T1000 (cell line): ENCODE measurements at regions not wholly inside any gene's neighbourhood (a gene's known extent, or its start where the extent isn't known, plus 50 kb on each side); places are given as distances from the start of the nearest gene placed in this dataset.

Source experiments
- DNase-seq: peaks from one replicate; lab custom pipeline; 2025; ENCODE audit warnings: mixed read lengths; lab: John Stamatoyannopoulos, UW

DNA sequence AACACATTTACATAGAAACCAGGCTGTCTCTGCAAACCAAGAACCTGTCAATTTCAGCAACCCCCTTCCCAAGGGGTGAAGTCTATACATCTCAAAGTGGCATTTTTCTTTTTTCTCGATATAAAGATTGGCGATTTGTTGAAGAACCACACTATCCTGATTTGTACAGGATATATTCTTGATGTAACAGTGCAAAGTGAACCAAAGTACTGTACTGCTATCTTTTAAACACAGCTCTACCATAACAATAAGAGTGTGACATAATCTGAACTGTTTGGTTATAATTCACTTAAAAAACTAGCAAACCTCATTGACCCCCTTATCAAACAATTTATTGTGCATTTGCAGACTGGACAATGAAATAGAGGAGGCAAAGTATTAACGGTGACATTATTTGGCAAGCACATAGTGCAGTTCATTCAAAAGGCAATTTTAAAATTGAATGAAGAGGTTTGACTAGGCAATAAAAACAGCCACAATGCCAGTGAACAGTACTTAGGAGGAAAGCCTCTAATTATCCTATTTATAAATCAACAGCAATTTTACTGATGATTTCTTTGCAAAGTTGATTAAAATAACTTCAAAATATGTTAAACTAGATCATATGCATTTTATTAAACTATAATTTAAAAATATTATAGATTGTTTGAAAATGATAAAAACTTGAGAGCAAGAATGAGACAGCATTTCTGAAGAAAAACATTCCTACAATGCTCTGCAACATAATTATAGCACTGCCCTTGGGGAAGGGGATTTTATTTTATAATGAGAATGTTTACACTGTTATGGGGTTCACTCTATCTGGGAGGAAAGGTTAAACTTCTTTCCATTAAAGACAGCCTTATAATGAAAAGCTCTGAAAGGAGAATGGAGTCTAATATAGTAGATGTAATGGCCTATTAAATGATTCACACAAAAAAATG lies 440.9 kb downstream of the ZEB2 start:
- no peak for DNase-seq

DNA sequence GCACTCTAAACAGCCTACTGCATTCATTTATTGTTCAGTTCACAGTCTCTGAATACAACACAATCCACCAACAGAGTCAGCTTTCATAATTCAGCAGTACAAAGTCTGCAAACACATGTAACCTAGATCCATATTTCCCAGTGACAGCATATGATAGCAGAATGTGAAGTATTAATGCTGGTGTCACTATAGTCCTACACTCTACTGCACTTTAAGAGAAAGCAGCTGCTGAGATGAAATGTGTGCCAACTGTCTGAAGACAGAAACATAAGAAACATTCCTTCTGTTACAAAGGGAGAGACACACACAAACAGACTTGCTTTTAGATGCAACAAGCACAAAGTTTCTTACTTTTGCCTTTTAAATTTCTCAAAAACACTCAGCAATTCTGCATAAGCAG lies 441.8 kb downstream of the ZEB2 start:
- DNase-seq, result no peak

DNA sequence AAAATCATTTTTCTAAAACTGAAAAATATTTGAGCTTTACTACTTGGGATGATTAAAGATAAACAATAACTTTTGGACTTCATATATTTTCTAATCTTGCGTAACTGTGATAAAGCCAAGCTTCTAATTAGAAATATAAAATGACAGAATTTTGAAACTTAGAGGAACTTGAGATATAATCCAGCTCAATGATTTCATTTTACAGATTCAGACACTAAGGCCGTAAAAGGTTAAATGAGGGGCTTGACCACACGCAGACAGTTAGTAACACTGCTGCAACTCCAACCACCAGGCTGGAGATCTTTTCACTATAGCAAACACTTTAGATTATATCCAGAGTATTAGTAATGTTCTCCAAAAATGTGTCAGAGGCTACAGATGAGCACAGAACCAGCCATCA lies 445.5 kb downstream of the ZEB2 start:
- no peak for DNase-seq

DNA sequence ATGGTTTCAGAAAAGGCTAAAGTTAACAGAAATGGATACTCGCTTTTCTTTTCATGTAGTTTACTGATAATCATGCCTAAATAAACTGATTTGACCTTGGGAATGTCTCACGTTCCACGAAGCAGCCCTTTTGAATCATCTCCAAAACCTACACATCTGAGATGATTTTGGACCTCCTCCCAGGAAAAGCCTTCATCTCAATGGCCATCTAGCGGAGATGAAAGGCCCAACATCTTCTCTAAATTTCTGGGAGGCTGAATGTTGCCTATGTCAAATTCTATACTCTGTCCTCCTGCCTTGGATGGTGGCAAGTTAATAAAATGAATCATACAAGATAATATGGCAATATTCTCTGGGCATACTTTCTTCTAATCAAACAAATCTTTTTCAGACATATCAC lies 448.5 kb downstream of the ZEB2 start:
- DNase-seq, result no peak

GRCh38 chr2:144067506-144067905 lies 452.4 kb downstream of the ZEB2 start:
- DNase-seq, result no peak

DNA sequence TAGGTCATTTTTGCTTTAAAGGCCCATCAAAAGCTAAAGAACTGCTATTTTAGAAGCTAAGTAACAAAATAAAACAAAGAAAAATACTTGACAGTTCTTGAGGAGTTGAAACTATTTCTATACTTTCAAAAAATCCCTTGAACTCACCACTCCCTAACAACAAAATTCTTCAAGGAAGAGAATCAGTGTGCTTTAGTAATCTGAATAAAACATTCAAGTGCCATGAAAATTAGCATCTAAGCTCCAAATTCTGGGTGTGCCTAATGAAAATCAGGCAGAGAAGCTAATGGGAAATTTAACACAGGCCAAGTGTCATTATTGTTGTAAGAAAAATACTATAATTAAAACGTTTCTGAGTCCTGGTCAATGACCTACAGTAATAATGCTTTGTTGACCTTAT lies 456.3 kb downstream of the ZEB2 start:
- no peak for DNase-seq

GRCh38 chr2:144054911-144055310 lies 465.0 kb downstream of the ZEB2 start:
- no peak for DNase-seq

GRCh38 chr2:144052083-144052482 lies 467.8 kb downstream of the ZEB2 start:
- no peak for DNase-seq

DNA sequence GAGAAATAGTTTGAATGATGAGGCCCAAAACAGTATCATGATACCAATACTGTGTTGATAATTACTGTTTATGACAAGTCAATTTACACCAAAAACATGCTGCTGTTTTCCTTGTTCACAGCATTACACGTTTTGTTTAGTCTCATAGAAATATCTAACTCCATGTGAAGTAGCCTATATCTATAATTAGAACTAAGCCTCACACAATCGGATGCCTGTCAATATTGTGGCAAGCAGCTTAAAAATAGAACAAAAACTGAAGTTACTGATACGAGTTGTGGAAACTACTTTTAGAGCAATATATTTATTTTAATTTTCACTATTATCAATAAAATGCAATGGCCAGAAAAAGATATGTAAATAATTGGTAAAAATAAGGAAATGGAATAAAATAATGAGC lies 470.8 kb downstream of the ZEB2 start:
- no peak for DNase-seq

GRCh38 chr2:144048631-144049060 lies 471.3 kb downstream of the ZEB2 start:
- DNase-seq, result no peak

DNA sequence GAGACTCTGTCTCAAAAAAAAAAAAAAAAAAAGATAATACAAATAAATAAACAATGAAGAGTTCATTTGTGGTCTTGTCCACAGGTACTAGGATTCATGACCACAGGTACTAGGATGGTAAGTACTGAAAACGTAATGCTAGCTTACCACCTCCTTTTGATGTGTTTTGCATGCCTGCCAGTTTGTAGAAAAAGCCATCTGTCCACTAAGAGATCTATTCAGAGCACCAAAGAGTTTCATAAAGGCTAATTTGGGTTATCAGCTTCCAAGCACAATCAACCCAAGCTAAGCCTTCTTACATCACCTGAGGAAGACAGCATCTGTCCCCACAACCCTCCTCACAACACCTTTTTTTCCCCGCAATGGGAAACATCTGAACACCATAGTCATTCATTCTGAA lies 477.2 kb downstream of the ZEB2 start:
- no peak for DNase-seq

GRCh38 chr2:144041612-144042011 lies 478.3 kb downstream of the ZEB2 start:
- DNase-seq, result no peak

DNA sequence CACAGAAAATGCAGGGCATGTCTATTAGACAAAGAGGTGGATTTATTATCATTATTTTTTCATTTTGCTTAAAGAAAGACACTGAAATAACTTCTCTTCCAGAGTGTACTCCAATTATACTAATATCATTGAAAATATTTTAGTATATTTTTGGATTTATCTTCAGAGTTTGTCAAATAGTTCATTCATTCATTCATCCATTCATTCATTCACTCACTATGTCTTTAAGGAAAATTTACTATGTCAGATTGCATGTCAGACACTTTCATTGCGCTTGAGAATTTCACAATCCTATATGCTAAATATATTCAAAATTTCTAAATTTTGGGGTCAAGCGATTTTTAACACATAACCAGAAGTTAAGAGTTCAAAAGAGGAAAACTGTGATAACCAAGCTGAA lies 479.1 kb downstream of the ZEB2 start:
- no peak for DNase-seq

- no peak for DNase-seq
Observed at GRCh38 chr2:144032566-144032965, 487.4 kb downstream of the ZEB2 start.

- DNase-seq, result no peak
Observed at GRCh38 chr2:144030791-144031190, 489.1 kb downstream of the ZEB2 start.

DNA sequence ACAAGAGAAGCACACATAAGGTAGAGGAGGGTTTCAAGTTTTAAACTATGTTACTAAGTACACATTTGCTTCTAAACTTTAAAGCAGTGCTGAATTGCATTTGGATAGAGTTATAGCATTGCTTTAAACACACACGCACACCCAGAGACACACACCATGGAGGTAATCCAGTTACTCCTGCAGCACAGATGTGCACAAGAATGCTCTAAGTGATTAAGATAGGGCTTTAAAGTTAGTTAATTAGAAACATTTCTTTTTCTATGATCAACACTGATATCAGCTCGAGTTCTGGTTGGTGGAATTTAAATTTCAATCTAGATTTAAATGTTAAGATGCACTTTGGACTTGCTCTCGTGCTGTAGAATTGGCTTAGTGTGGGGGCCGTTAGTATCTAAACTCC lies 492.3 kb downstream of the ZEB2 start:
- DNase-seq, result no peak

GRCh38 chr2:144026753-144027152 lies 493.2 kb downstream of the ZEB2 start:
- DNase-seq, result no peak

- no peak for DNase-seq
Observed at GRCh38 chr2:144020047-144020446, 499.9 kb downstream of the ZEB2 start.

DNA sequence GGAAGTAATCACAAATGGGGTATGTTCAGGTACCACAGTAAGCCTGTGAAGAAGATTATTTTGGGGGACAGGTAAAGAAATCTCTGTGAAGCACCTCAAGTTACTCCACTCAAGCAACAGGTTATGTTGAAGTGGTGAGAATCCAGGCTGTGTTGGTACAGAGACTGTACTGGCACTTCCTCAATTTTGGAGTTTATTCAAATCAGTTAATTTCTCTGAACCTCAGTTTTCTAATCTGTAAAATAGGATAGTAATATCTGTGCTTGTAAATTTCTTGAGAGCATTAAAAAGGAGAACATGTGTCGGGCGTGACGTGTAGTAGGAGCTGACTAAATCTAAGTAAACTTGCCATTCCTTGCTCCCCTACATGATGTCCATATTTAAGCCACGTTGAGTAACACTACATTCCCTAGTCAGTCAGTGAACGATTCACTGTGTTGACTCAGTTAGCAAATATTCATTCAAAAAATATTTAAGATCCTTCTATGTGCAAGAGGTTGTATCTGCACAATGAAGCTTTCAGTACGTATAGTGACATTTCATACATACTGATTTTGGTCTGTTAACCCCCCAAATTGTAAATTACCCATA lies 504.2 kb downstream of the ZEB2 start:
- no peak for DNase-seq

DNA sequence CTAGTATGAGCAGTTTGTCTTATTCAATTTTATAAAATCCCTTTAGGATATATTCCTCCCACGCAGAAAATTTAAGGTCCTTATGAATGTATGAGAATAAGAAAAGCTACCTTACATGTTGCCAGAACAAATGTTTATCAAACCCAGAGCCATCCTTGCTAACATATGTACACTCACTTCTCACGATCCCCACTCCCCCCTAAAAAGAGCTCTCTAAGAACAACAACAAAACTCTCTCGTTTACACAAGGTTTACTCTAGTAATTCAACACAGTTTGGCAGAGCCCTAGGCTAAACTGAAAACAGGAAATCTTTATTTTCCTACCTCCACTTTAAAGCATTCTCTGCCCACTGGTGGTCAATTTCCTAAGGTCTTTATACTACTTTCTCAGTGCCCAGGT lies 504.9 kb downstream of the ZEB2 start:
- no peak for DNase-seq

DNA sequence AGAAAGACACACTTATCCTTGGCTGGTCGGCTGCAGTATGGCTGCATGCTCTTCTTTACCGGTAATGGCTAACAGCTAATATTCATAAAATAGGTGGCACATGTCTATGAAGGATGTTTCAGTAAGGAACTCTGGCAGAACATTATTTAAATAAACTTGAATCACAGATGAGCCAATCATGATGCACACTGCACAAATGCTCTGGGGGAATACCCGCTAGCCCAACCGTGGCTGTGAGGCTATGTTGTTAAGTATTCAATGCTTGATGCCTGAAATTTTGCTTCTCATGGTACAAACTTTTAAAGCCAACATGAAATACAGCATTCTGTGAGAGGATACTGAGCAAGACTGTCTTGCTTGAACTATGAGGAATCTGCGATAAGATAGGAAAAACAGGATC lies 505.8 kb downstream of the ZEB2 start:
- DNase-seq, result no peak

DNA sequence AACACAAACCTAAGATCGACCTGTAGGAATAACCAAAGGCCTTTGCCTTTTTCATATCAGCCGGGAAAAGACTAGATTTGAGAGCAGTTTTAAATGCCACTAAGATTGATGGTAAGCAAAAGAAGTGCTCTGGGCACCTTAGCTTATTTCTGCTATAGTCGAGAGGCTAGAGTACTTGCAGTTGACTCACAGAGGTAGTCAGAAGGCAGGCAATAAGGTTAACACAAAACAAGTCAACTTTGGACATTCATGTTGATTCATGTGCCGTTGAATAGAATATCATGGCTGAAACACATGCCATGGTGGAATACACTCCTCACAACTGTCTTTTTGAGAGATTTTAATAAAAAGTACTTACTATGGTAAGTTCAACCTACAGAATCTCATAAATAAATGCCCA lies 507.6 kb downstream of the ZEB2 start:
- DNase-seq, result no peak

DNA sequence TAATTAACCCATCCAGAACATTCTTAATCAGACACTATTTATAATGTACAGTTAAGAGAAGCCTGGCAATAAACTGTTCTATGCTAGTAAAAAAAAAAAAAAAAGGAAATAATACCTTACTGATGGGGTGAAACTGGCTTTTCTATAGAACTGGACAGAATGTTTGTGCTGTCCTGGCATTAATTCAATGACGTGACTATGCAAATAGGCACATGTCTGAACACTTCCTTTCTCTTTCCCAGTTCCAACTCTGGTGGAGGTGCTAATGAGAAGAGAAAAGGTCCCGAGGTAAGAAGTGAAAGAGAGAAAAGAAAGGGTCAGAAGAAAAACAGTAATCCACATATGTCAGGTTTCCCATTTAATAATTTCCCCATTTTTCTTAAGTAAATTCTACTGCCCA lies 508.4 kb downstream of the ZEB2 start:
- DNase-seq, result no peak

DNA sequence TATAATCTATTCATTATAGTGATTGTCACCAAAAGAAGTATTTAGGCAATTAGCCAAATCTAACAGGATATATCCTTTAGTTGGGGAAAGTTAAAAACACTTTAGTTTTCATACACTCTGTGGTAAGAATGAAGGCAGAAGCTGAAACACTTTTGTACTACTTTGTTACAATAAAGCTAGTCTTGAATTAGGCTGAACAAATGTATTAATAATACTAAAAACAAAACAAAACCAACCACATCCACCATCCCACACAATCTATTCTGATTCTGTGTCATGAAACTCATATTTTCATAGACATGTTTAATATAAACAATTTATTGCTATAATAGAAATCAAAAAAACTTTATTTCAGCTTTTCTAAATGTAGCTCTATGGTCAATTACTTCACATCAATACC lies 508.8 kb downstream of the ZEB2 start:
- no peak for DNase-seq
